Stimulated activated CD8-positive, alpha-beta memory T cell treated with anti-CD3 and anti-CD28 coated beads, Interleukin-2, amount 100 ng/mL, for 48 hours (primary cell): ENCODE measurements at regions not wholly inside any gene's neighbourhood (a gene's known extent, or its start where the extent isn't known, plus 50 kb on each side); places are given as distances from the start of the nearest gene placed in this dataset.

ENCODE experiments used
- DNase-seq, 2 donors: peaks; one replicate each; pipeline ENCODE4 v3.0.0-alpha.2; 2020; ENCODE audit warnings: low read depth in 2 of 2

DNA sequence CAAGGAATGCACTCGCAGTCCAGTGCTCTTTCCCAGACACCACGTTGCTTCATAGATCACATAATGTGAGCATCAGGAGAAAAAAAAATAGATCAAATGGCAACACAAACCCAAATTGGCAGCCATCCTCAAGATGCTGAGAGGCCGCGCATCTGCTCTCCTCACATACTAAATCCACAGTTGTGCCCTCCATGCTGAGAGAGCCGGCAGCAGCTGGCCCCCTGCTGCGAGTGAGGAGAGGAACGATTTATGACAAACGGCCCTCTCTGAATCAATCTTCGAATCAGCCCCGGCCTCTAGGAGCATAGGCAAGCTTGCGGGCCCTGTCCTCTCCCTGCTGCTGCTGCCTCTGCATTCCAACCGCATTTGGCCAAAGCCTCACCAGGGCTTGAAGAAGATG is 159.9 kb upstream of the TENM4 start:
- DNase-seq: no peak

GRCh38 chr11:79594834-79595233 is 154.0 kb upstream of the TENM4 start:
- DNase-seq: no peak

DNA sequence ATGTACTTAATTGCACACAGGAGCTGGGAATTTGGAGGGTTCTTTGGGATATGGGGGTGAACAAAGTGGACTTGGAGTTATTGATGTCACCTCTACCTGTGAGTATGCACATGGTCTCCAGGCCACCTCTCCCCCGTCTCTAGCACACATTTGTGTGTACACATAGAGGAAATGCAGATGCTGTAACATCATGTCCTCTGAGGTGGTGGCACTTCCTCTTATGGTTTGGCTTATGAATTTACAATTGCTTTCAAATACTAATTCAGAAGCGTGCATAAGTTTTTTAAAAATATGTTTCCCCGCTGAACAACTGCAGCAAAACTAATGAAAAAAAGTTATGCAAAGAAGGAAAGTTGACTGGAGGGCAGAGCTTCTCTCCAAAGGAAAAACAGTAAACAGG is 152.0 kb upstream of the TENM4 start:
- no peak for DNase-seq

DNA sequence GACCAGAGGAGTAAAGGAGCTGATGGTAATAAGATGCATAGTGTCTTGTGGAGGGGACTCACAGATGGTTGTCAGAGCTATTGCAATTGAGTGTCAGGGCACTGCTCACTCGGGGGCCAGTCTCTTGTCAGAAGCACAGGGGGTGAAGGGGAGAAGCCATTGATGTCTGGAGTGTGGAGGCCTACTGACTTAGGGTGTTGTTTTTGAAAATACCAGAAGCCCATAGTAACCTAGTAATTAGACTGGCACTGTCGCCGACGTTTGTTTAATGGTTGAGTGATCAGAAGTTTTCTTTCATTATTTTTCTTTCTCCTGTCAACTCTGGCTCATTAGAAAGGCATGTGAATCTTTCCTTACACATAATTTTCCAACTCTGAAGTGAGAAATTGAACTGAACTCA is 151.6 kb upstream of the TENM4 start:
- no peak for DNase-seq

DNA sequence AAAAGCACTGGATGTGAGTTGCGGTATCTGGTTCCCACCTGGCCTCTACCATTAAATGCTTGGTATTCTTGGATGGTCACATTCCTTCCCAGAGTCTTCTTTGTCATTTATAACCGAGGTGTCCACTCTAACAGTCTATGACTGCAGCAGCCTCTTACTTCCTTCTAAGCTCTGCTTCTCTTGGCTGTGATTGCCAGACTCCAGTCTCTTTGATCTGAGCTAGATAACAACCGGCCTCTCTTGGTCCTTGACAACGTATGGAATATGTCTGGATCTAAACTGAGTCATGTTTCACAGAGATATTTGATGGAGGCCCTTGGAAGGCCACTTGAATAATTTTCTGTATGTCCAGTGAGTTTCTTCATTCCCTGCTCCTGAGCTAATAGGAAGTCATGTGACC is 141.6 kb upstream of the TENM4 start:
- DNase-seq: no peak

GRCh38 chr11:79579063-79579462 is 138.2 kb upstream of the TENM4 start:
- no peak for DNase-seq

DNA sequence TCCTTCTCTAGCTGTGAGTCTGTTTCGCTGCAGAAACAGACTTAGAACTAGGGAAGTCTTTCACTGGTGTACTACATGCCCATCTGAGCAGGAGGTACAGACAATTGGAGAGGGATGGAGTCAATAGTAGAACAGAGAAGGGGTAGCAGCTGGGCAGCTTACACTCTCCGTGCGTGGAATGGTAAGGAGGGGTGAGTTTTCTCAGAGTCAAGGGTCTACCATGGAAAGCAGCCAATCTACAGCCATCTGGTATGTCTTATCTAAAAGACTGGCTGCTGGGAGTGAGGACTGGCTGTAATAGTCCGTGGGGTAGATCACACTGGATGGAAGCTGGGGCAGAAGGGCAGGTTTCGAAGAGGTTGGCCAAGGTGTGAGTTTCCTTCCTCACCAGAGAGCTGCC is 137.3 kb upstream of the TENM4 start:
- DNase-seq: no peak

DNA sequence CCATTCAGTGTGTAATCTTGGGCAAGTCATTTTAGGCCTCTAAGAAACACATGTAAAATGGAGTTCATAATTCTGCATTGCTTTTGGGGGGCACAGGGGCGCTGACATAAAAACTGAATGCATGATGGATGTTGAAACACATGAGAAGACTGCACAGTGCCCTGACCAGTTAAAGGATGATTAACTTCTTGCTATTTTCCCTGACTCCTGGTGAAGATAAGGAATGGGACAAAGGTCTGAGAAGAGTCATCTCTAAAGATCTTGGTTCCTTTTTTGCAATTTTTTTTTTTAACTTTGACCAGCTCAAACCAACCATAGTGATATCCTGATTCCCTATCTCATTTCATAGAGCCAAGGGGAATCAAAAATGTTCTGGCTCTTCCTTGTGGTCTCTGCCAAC is 134.9 kb upstream of the TENM4 start:
- no peak for DNase-seq

- no peak for DNase-seq
Measured at GRCh38 chr11:79570104-79570503, 129.3 kb upstream of the TENM4 start.

GRCh38 chr11:79564288-79564925 is 123.6 kb upstream of the TENM4 start:
- no peak for DNase-seq

GRCh38 chr11:79561496-79561895 is 120.7 kb upstream of the TENM4 start:
- no peak for DNase-seq

DNA sequence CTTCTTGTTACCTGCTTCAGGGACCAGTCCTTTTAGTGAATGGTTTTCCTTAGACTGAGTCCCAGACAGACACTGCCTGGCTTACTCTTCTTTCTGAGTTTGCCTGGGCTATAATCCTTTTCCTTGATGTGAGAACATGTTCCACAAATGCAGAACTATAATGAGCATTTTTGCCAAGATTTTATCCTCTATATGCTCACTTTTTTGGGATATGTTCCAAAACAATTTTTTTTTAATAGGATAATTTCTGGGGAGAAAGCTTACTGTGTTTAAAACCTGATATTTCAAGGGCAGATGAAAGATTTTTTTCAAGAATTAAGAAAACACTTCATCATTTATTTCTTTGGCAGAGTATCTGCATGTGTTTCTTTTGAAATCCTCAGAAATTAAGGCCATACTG is 110.0 kb upstream of the TENM4 start:
- no peak for DNase-seq

GRCh38 chr11:79547256-79547655 is 106.4 kb upstream of the TENM4 start:
- no peak for DNase-seq

DNA sequence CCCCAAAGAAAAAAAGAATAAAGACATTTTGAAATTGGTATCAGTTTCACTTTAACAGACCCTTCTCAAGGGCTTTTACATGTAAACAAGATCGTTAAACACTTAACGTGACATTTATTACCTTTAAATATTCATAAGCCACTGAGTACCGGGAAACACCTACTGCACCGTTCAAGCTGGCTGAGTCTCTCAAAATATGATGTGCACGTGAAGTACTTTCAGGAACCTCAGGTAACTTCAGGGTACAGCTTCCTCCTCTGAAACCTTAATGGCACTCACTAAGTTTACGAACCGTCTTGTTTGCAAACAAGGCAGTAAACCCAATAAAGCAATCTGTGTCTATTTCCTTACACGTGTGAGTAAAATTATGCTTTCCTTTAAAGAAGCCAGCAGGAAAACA is 105.5 kb upstream of the TENM4 start:
- DNase-seq: no peak

- DNase-seq: no peak
Measured at GRCh38 chr11:79544361-79544760, 103.5 kb upstream of the TENM4 start.

DNA sequence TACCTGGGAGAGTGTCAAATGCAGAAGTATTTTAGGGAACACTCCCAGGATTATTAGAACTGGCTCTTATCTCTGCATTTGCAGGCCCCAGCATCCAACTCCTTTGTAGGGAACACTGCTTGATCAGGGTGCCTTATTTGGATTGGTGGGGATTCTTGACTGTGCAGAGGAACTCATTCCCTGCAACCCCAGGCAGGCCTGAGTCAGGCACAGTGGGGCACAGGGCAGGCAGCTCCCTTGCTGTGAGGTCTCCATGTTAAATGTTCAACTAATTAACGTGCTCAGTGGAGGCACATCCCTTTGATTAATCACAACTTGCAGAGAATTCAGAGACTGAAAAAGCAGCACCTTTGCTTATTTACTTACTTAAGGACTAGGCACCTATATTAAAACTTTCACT is 102.3 kb upstream of the TENM4 start:
- no peak for DNase-seq

DNA sequence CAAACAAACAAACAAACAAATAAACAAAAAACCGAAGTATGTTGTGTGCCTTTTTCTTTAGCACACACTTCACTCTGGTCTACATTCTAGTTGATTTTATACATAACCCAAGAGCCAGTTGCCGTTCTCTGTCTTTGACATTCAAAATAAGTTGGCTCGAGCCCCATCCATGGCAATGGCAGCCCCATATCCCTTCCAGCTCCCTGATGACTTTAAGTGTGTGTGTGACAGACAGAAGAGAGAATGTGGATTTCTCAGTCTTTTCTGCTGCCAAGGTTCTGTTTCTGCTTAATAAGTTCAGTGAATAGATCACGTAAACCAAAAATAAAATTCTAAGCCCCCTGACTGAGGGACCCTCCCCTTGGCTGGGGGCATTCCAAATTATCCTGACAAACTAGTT is 100.6 kb upstream of the TENM4 start:
- DNase-seq: no peak

DNA sequence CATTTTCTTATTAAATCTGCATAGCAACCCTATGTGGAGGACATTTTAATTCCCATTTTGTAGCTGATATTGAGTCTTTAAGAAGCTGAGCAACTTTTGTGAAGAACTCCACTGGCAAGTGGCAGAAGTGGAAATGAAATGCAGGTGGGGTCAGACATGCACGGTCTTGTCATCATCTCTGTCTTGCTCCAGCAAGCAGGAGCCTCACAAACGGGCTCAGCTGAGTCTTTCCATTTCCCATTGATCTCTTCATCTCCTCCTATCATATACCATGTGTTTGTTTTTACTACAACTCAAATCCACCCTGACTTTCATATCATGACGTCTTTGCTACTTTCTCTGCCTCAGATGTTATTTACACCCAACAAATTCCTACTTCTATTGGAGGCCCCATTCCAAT is 97.9 kb upstream of the TENM4 start:
- no peak for DNase-seq

- no peak for DNase-seq
Measured at GRCh38 chr11:79536155-79536917, 95.5 kb upstream of the TENM4 start.

- no peak for DNase-seq
Measured at GRCh38 chr11:79535606-79536005, 94.8 kb upstream of the TENM4 start.

DNA sequence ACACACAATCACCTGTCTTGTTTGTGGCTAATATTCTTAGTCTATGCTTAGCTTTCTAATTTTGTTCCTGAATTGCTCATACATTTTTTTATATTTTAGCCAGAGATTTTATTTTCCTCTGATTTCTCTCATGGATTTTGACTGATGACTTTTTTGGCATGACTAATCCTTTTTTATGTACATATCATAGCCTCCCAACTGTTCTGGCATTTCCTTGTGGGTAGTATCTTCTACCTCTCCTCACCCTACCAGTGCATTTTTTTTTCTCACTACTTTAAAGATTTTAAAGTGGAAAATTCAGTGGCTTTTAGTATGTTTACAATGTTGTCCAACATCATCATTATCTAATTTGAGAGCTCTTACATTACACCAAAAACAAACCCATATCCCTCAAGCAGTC is 84.4 kb upstream of the TENM4 start:
- no peak for DNase-seq

- DNase-seq: no peak
Measured at GRCh38 chr11:79522626-79523025, 81.8 kb upstream of the TENM4 start.

GRCh38 chr11:79520086-79520485 is 79.3 kb upstream of the TENM4 start:
- DNase-seq: no peak

DNA sequence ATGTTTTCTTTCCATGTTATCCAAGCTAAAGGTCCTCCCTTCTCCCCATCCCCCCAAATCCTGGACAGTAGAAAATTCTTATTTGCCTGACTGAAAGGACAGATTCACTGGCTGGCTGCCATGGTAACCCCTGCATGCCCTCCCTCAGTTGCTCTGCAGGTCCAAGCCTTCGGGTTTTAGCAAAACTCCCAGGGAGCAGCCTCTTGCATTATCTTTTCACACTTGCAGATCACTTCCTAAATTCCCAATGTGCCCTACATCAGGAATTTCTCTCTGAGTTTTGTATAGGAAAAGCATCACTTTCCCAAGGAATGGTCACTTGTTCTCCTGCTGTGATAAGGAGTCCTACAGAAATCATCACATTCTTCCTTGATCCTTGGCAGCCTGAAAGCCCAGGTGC is 75.0 kb upstream of the TENM4 start:
- no peak for DNase-seq
